ENCODE measurements at regions not wholly inside any gene's neighbourhood (a gene's known extent, or its start where the extent isn't known, plus 50 kb on each side); places are given as distances from the start of the nearest gene placed in this dataset.

DNA sequence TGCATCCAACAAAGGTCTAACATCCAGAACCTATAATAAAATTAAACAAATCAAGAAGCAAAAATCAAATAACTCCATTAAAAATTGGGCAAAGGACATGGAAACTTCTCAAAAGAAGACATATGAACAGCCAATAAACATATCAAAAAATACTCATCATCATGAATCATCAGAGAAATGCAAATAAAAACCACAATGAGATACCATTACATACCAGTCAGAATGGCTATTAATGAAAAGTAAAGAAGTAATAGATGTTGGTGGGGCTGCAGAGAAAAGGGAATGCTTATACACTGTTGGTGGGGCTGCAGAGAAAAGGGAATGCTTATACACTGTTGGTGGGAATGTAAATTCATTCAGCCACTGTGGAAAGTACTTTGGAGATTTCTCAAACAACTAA, 465.8 kb downstream of the ZIC3 start:
- H3K27me3 ChIP-seq (ENCODE audit: control insufficient read depth in 2 of 2, insufficient read depth in 2 of 2, low read length in 2 of 2) = no peaks in the 10 kb centered on the region
- no peaks in the 10 kb centered on the region for H3K9me3 ChIP-seq (replicated peaks; ENCODE audit: control insufficient read depth, insufficient read depth, low read depth, low read length)
- no peak overlapping the region for H3K4me2 ChIP-seq (ENCODE audit: insufficient read depth, low read length)
- no TSS peak for BruUV-seq (replicated peaks)
- POLR2A ChIA-PET = no interaction called here
- CTCF ChIA-PET (ENCODE audit: low intra/inter-chr PET ratio) = no interaction called here
- no peak overlapping the region for H2AFZ ChIP-seq (ENCODE audit: low read depth, low read length)
- in situ Hi-C loops (cut with MboI) (no loop called here), intact Hi-C loops (cut with micrococcal nuclease) (no loop called here)
- no peaks in the 10 kb centered on the region for H3K36me3 ChIP-seq (ENCODE audit: control insufficient read depth, insufficient read depth, low read length)
- no peaks in the 10 kb centered on the region for H3K9me1 ChIP-seq (ENCODE audit: control insufficient read depth, insufficient read depth, low read length)
- ATAC-seq (no peak), FAIRE-seq (no peak), DNase-seq (ENCODE audit: extremely low read depth in 1 of 4, low spot score in 3 of 4) (no peak)
- no peak overlapping the region for H3K4me3 ChIP-seq
- H3K27ac ChIP-seq (ENCODE audit: extremely low read depth, low read depth, low read length) = no peak overlapping the region
- H3K79me2 ChIP-seq (ENCODE audit: control insufficient read depth, insufficient read depth, low read length) = no peaks in the 10 kb centered on the region
- H4K20me1 ChIP-seq (replicated peaks; ENCODE audit: control insufficient read depth, insufficient read depth, low read length) = no peaks in the 10 kb centered on the region
- H3K4me1 ChIP-seq (replicated peaks in 1 of 2; ENCODE audit: control insufficient read depth in 2 of 2, insufficient read depth in 2 of 2, low read length in 2 of 2) = no peaks in the 10 kb centered on the region
- H3K9ac ChIP-seq (ENCODE audit: insufficient read depth in 1 of 2, low read depth in 2 of 2, low read length in 2 of 2) = no peak overlapping the region
- no peak for TF ChIP-seq PHB2 (IDR thresholded peaks at IDR 0.05; ENCODE audit: low read depth)
- no peak for TF ChIP-seq ZNF175 (CRISPR knock-in tag; IDR thresholded peaks at IDR 0.05; ENCODE audit: low read depth)
- TF ChIP-seq, protein P1, sequence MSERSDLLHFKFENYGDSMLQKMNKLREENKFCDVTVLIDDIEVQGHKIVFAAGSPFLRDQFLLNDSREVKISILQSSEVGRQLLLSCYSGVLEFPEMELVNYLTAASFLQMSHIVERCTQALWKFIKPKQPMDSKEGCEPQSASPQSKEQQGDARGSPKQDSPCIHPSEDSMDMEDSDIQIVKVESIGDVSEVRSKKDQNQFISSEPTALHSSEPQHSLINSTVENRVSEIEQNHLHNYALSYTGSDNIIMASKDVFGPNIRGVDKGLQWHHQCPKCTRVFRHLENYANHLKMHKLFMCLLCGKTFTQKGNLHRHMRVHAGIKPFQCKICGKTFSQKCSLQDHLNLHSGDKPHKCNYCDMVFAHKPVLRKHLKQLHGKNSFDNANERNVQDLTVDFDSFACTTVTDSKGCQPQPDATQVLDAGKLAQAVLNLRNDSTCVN (CRISPR knock-in tag; IDR thresholded peaks at IDR 0.05) = no peak
- TF ChIP-seq NONO (IDR thresholded peaks at IDR 0.05; ENCODE audit: low read depth in 2 of 2, low read length in 1 of 2) = no peak
- no peak for TF ChIP-seq FOXA1 (IDR thresholded peaks at IDR 0.05; ENCODE audit: borderline replicate concordance)
- no peak for TF ChIP-seq GABPB1 (CRISPR knock-in tag; IDR thresholded peaks at IDR 0.05)
- TF ChIP-seq TRIM28 (IDR thresholded peaks at IDR 0.05) = no peak
- TF ChIP-seq RAD51 (IDR thresholded peaks at IDR 0.05; ENCODE audit: borderline replicate concordance, low read depth) = no peak
- TF ChIP-seq, protein P2, sequence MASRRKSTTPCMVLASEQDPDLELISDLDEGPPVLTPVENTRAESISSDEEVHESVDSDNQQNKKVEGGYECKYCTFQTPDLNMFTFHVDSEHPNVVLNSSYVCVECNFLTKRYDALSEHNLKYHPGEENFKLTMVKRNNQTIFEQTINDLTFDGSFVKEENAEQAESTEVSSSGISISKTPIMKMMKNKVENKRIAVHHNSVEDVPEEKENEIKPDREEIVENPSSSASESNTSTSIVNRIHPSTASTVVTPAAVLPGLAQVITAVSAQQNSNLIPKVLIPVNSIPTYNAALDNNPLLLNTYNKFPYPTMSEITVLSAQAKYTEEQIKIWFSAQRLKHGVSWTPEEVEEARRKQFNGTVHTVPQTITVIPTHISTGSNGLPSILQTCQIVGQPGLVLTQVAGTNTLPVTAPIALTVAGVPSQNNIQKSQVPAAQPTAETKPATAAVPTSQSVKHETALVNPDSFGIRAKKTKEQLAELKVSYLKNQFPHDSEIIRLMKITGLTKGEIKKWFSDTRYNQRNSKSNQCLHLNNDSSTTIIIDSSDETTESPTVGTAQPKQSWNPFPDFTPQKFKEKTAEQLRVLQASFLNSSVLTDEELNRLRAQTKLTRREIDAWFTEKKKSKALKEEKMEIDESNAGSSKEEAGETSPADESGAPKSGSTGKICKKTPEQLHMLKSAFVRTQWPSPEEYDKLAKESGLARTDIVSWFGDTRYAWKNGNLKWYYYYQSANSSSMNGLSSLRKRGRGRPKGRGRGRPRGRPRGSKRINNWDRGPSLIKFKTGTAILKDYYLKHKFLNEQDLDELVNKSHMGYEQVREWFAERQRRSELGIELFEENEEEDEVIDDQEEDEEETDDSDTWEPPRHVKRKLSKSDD (conservative IDR thresholded peaks at IDR 0.05; ENCODE audit: low read length) = no peak
- no peak for TF ChIP-seq FIP1L1 (IDR thresholded peaks at IDR 0.05; ENCODE audit: low read depth, low read length, poor library complexity, severe bottlenecking)
- no peak for TF ChIP-seq PURB (CRISPR knock-in tag; IDR thresholded peaks at IDR 0.05; ENCODE audit: low read depth)
- TF ChIP-seq ZNF707 (CRISPR knock-in tag; conservative IDR thresholded peaks at IDR 0.05) = no peak
- no peak for TF ChIP-seq SMAD2 (IDR thresholded peaks at IDR 0.05; ENCODE audit: low read depth, low read length)
- TF ChIP-seq, protein P3, sequence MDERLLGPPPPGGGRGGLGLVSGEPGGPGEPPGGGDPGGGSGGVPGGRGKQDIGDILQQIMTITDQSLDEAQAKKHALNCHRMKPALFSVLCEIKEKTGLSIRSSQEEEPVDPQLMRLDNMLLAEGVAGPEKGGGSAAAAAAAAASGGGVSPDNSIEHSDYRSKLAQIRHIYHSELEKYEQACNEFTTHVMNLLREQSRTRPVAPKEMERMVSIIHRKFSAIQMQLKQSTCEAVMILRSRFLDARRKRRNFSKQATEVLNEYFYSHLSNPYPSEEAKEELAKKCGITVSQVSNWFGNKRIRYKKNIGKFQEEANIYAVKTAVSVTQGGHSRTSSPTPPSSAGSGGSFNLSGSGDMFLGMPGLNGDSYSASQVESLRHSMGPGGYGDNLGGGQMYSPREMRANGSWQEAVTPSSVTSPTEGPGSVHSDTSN (CRISPR knock-in tag; IDR thresholded peaks at IDR 0.05; ENCODE audit: low read depth) = no peak
- TF ChIP-seq, protein P3 (tag; conservative IDR thresholded peaks at IDR 0.05; ENCODE audit: low read depth) = no peak
- TF ChIP-seq, protein P4, sequence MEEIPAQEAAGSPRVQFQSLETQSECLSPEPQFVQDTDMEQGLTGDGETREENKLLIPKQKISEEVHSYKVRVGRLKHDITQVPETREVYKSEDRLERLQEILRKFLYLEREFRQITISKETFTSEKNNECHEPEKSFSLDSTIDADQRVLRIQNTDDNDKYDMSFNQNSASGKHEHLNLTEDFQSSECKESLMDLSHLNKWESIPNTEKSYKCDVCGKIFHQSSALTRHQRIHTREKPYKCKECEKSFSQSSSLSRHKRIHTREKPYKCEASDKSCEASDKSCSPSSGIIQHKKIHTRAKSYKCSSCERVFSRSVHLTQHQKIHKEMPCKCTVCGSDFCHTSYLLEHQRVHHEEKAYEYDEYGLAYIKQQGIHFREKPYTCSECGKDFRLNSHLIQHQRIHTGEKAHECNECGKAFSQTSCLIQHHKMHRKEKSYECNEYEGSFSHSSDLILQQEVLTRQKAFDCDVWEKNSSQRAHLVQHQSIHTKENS (CRISPR knock-in tag; IDR thresholded peaks at IDR 0.05) = no peak

Measured in K562 (cell line).